Astrocyte of the cerebellum (primary cell): ENCODE measurements at regions not wholly inside any gene's neighbourhood (a gene's known extent, or its start where the extent isn't known, plus 50 kb on each side); places are given as distances from the start of the nearest gene placed in this dataset.
"Not testable (repeated sequence)": the region's sequence is repeated elsewhere in the genome, so short reads cannot be mapped to it uniquely, and the experiment has no call there.

ENCODE experiments used
- DNase-seq: peaks from one replicate; pipeline ENCODE4 v3.0.0-alpha.2; 2011; ENCODE audit warnings: low read depth
- H3K4me3 ChIP-seq: 2 replicates; pipeline ENCODE4 v1.5.1; 2011; ENCODE audit warnings: mild to moderate bottlenecking, low read depth, low read length, moderate library complexity
- CTCF ChIP-seq: IDR thresholded peaks from 2 replicates; pipeline ENCODE4 v1.5.1; 2012; ENCODE audit warnings: low read length, low read depth, moderate library complexity, mild to moderate bottlenecking; ENCODE audit errors: missing control alignments
- in situ Hi-C: cut with HindIII; loops from 2 replicates; pipeline ENCODE4 v1.10.0; 2017; ENCODE audit warnings: low sequenced_read_pairs

DNA sequence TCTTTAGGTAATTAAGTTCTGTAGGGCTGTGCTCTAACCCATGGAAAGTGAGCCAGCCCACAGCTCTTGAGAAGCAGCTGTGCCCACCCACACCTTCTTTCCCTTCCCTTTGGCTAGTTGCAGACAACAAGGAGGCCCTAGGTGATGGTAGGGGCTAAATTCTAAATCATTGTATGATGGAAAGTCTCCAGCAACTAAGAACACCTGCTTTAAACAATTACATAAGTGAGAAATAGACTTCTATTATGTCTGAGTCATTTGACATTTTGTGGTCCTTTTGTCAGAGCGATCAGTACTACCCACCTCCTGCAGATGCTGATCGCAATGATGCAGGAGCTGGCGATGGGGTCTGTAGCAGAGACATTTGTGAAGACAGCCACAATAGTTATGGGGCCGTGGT lies 79.6 kb downstream of the TEX51 start:
- TF ChIP-seq CTCF, result no peak
- no peak overlapping the region for H3K4me3 ChIP-seq
- in situ Hi-C loops, result no loop called here
- no peak for DNase-seq

GRCh38 chr2:126979039-126980003 lies 80.6 kb downstream of the TEX51 start:
- TF ChIP-seq CTCF, result no peak
- DNase-seq, result no peak
- in situ Hi-C loops, result no loop called here
- no peak overlapping the region for H3K4me3 ChIP-seq

GRCh38 chr2:126981476-126981875 lies 82.8 kb downstream of the TEX51 start:
- no peak overlapping the region for H3K4me3 ChIP-seq
- in situ Hi-C loops, result no loop called here
- DNase-seq, result no peak
- TF ChIP-seq CTCF, result no peak

GRCh38 chr2:126982935-126983334 lies 84.2 kb downstream of the TEX51 start:
- in situ Hi-C loops, result no loop called here
- H3K4me3 ChIP-seq, result no peak overlapping the region
- no peak for TF ChIP-seq CTCF
- no peak for DNase-seq

GRCh38 chr2:126986631-126987187 lies 88.0 kb downstream of the TEX51 start:
- no peak for TF ChIP-seq CTCF
- no peak overlapping the region for H3K4me3 ChIP-seq
- in situ Hi-C loops, result no loop called here

GRCh38 chr2:126988482-126988881 lies 89.8 kb downstream of the TEX51 start:
- TF ChIP-seq CTCF, result no peak
- DNase-seq, result no peak
- in situ Hi-C loops, result no loop called here
- H3K4me3 ChIP-seq, result no peak overlapping the region

More at GRCh38 chr2:126986631-126987187, 88.0 kb downstream of the TEX51 start:
- DNase-seq, result no peak

DNA sequence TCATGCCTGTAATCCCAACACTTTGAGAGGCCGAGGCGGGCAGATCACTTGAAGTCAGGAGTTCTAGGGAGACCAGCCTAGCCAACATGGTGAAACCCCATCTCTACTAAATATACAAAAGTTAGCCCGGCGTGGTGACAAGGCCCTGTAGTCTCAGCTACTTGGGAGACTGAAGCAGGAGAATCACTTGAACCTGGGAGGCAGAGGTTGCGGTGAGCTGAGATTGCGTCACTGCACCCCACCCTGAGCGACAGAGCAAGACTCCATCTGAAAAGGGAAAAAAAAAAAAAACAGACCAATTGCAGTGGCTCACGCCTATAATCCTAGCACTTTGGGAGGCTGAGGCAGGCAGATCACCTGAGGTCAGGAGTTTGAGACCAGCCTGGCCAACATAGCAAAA lies 90.4 kb downstream of the TEX51 start:
- H3K4me3 ChIP-seq, DNase-seq, in situ Hi-C loops: not testable (repeated sequence)
